Transverse colon (tissue), 4 donors: ENCODE measurements at regions not wholly inside any gene's neighbourhood (a gene's known extent, or its start where the extent isn't known, plus 50 kb on each side); places are given as distances from the start of the nearest gene placed in this dataset.

ENCODE experiments used
- POLR2AphosphoS5 ChIP-seq, 3 donors: sonication (generic); formaldehyde crosslinking; IDR thresholded peaks; one replicate each; pipeline ENCODE4 v1.6.1; 2016; ENCODE audit warnings: antibody characterized with exemption in 3 of 3
- TF ChIP-seq, protein P1 (sequence below), 5 experiments: fragments of 200-600 bp in 3 of 5; fragments of 450-650 bp in 2 of 5; sonication (generic) in 3 of 5; IDR thresholded peaks; 1 replicate in 2 of 5; 2 replicates in 3 of 5; pipeline ENCODE4 v1.5.1; 2016 to 2017; ENCODE audit warnings: antibody characterized with exemption in 5 of 5, inconsistent platforms in 3 of 5, mild to moderate bottlenecking in 2 of 5, moderate library complexity in 1 of 5

DNA sequence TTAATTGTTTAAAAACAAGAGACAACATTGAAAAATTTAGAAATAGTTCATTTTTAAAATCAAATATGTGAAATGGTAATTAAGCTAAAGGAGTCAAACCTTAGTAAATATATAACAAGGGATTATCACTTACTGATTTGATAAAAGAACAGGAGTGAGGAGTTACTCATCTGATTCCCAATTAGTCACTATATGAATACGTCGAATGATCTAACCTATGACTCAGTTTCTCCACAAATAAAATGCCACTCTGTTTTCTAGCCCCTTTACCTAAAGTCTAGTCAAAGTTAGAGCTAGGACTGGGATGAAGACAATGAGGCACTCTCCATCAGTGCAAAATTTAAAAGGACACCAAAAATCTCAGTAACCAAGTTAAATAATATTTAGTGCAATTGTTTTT, 70.4 kb upstream of the RASEF start:
- TF ChIP-seq, protein P1, sequence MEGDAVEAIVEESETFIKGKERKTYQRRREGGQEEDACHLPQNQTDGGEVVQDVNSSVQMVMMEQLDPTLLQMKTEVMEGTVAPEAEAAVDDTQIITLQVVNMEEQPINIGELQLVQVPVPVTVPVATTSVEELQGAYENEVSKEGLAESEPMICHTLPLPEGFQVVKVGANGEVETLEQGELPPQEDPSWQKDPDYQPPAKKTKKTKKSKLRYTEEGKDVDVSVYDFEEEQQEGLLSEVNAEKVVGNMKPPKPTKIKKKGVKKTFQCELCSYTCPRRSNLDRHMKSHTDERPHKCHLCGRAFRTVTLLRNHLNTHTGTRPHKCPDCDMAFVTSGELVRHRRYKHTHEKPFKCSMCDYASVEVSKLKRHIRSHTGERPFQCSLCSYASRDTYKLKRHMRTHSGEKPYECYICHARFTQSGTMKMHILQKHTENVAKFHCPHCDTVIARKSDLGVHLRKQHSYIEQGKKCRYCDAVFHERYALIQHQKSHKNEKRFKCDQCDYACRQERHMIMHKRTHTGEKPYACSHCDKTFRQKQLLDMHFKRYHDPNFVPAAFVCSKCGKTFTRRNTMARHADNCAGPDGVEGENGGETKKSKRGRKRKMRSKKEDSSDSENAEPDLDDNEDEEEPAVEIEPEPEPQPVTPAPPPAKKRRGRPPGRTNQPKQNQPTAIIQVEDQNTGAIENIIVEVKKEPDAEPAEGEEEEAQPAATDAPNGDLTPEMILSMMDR (IDR thresholded peaks at IDR 0.05) = no peak
- no peak for TF ChIP-seq POLR2AphosphoS5 (IDR thresholded peaks at IDR 0.05)
